SKM-1 treated with dmso at 0.1 percent for 144 hours (cell line): ENCODE measurements at regions not wholly inside any gene's neighbourhood (a gene's known extent, or its start where the extent isn't known, plus 50 kb on each side); places are given as distances from the start of the nearest gene placed in this dataset.
A peak's percentile ranks its signal among the peaks of the same experiment; 100 is the strongest.
"Not testable (repeated sequence)": the region's sequence is repeated elsewhere in the genome, so short reads cannot be mapped to it uniquely, and the experiment has no call there.

Experiments used
- DNase-seq: peaks from one replicate; lab custom pipeline; 2025; ENCODE audit not compliant: unreplicated experiment; lab: John Stamatoyannopoulos, UW

GRCh38 chrX:109874548-109874947, 128.4 kb upstream of the TMEM164 start:
- DNase-seq: no peak

DNA sequence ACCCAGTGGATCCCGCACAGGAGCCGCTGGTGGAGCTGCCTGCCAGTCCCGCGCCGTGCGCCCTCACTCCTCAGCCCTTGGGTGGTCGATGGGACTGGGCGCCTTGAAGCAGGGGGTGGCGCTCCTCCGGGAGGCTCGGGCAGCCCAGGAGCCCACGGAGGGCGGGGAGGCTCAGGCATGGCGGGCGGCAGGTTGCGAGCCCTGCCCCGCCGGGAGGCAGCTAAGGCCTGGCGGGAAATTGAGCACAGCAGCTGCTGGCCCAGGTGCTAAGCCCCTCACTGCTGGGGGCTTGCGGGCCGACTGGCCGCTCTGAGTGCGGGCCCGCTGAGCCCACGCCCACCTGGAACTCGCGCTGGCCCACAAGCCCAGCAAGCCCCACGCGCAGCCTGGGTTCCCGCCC, 127.1 kb upstream of the TMEM164 start:
- no peak for DNase-seq

DNA sequence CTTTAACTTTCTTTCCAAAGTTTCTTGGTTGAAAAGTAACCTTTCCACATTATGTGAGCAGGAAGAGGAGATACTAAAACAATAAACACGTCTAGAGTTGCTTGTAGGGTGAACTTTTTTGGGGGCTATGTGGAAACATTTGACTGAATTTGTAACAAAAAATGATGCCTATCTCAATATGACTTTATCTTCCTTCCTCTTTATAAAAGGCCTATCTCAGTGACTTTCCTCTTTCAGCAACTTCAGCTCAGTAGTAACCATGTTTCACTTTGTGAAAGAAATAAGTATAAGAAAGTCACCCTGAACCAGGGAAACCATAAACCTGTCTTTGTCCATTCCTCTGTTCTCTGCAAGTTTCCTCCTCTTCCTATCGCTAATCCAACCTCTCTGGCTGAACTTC, 124.7 kb upstream of the TMEM164 start:
- DNase-seq: no peak

GRCh38 chrX:109879991-109880390, 122.9 kb upstream of the TMEM164 start:
- no peak for DNase-seq

DNA sequence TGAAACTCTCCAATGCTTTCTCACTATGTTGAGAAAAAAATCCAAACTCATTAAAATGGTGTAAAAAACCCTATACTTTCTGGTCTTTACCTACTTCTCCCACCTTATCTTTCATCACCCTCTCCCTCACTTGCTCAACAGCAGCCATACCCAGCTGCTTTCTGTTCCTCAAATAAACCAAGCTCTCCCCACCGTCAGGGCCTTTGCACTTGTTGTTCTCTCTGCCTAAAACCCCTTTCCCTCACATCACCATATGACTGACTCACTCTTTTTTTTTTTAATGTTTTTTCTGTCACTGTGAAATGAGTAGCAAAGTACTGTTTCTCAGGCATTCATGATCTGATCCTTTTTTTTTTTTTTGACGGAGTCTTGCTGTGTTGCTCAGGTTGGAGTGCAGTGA, 122.3 kb upstream of the TMEM164 start:
- peak; percentile 57 for DNase-seq

- DNase-seq: no peak
These were observed 116.7 kb upstream of the TMEM164 start for GRCh38 chrX:109886122-109886761.

- DNase-seq: peak; percentile 88
These were observed 113.5 kb upstream of the TMEM164 start for GRCh38 chrX:109889289-109890006.

- no peak for DNase-seq
These were observed 112.6 kb upstream of the TMEM164 start for GRCh38 chrX:109890300-109890699.

DNA sequence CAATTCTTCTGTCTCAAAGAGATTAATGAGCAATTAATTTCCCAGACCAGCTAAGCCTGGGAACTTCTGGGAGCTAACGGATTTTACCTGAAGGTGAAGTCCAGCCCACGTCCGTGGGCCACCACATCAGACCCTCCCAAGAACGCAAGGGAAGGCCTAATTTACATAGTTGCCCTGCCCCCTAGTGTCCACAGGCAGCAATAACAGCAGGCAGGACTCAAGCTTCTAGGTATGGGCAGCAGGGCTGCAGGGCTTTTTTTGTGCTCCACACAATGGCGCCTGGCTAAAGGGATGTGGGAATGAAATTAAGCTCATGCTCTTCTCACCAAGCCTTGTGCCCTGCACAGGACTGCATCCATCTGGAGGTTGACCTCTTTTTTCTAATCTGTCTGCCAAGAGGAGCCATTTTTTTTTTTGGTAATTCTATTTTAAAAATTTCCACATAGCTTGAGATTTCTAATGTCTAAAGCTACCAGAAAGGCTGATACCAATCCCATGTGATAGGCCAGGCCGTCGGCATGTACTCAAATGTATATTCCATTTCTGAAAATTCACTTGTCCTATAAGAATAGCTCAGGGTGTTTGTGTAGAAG, 111.9 kb upstream of the TMEM164 start:
- DNase-seq: peak; percentile 37

- not testable (repeated sequence) for DNase-seq
These were observed 106.9 kb upstream of the TMEM164 start for GRCh38 chrX:109896024-109896423.

DNA sequence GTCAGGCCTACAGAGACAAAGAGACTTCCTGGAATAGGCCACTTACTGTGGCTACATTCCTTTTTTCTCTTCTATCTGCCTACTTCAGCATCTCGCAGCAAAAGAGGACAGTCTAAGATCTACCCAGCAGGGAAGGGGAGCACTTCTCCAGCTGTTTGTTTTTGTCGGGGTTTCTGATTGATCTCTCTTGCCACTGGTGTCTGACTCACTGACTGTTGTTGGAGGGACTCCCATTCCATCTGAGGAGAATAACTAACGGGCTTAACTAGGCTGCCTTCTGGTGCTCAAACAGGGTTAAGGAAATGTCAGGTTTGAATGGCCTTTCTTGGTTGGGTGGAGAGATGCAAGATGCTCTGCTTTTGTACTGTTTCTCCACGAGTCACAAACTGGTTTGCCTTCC, 100.2 kb upstream of the TMEM164 start:
- DNase-seq: no peak

DNA sequence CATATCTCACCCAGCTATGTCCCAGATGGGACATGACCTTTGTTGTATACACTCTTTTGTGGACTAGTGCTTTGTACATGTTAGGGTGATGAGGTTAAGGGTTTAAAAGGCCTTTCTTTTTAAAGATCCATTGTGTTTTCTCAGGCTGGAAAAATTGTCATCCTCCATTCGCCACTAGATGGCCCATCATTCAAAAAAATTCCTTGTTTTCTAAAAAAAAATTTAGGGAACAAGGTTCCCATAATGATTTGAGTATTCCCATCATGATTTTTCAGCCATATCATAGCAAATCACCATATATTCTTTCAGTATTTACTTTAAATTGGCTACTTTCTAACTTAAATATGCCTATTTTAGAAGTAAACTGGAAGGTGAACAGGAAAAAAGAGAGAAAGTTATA, 91.9 kb upstream of the TMEM164 start:
- no peak for DNase-seq

DNA sequence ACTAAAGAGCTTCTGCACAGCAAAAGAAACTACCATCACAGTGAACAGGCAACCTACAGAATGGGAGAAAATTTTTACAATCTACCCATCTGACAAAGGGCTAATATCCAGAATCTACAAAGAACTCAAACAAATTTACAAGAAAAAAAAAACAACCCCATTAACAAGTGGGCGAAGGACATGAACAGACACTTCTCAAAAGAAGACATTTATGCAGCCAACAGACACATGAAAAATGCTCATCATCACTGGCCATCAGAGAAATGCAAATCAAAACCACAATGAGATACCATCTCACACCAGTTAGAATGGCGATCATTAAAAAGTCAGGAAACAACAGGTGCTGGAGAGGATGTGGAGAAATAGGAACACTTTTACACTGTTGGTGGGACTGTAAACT, 89.9 kb upstream of the TMEM164 start:
- DNase-seq: not testable (repeated sequence)

DNA sequence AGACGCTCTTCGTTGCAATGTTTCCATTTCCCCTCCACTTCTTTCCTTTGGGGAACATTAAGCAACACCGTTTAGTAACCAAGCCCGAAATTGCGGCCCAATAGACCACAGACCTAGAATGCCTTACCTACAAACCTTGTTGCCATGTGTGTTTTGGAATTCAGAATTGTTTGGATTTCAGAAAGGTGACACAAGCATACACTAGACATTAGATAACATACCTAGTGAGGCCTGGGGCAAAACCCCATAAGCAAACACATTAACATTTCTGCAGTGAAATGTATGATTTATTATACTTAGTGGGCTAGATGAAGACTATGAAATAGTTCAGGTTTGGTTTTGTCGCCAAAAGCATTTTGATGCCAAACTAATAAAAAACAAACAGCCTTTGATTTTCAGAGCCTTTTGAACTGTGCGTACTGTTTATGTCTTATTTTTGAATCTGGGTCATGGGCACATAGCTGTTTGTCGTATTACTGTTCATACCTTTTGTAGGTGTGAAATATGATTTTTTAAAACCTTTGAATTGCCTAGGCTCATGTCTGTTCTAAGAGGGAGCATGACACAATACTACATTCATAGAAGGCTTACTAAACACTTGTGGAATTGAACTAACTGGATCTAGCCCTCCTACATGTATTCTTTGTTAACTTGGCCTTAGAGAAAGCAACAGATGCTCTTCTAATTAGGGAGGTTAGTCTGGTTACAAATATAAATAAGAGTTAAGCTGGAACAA, 88.6 kb upstream of the TMEM164 start:
- no peak for DNase-seq

DNA sequence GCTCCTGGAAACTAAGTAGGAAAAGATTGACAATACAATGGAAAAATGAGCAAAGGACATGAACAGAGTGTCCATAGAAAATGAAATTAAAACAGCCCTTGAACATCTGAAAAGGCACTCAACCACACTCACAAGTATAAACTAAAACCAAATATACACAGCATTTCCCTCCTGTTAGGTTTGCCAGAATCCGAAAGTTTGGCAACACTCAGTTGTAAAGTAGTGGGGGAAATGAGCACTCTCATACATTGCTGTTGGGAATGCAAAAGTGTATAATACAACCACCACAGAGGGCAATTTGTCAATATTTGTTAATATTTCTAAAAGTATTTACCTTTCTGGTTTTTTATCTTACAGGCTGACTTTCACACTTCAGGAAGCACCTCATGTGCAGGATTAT, 84.2 kb upstream of the TMEM164 start:
- no peak for DNase-seq

DNA sequence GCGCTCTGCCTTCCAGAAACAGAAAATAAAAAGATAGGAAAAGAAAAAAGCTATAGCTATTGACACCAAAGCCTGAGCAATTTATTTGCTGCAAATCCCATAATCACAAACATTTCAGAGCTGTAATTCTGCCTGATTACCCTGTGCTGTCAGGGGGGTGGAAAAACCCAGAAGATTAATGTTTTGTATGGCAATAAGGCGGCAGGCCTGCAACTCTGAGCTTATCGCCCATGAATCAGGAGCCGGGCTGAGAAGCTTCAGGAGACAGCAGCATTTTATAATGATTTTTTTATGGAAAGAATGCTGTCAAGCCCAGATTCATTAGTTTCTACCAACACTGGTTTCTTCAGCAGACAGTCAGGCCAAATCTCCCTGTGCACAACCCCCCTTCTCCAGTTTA, 82.6 kb upstream of the TMEM164 start:
- no peak for DNase-seq

DNA sequence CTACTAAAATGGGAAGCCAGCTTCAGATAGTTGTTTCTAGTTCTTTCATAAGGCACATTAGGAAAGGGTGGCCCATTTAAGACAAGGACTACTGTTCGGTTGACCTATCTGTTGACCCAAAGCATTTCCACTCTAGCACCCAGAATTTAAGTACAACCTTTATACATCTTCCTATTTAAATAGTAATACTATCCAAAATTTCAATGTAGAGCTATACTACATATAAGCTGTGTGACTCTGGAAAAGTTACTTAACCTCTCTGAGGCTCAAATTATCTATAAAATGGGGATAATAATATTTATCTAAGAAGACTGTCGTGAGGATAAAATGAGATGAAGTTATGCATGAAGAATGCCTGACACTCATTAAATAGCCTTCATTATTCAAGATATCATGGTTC, 82.0 kb upstream of the TMEM164 start:
- no peak for DNase-seq

DNA sequence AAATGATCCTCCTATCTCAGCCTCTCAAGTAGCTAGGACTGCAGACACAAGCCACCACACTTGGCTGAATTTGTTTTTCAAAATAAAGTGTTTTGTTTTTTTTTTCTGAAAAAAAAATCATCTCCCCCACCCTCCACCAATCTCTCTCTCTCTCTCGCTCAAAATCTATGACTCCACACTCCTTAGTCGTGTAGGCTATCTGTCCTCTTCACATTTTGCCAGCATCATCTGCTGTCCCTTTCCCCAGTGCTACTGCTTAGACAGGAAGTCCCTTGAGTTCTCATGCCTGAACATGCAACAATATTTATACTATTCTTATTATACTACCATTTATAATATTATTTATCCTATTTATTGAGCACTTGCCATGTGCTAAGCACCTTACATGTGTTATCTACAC, 80.7 kb upstream of the TMEM164 start:
- no peak for DNase-seq

DNA sequence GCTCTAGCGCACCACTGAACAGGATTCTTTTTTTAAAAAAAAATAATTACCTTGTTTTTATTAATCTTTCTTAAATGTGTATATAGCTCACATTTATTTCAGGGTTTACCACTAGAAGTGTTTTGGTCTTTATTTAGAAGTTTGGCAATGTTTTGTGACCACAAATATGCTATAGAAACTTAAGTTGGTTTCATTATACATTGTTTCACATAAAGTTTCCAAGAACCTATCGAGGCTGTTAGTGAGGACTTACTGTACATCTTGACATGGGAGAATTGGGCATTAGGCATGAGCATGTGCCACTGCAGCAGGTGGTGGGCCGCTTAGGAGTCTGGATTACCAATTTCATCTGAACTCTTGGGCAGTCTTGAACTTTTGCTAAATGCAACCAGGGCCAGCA, 77.9 kb upstream of the TMEM164 start:
- DNase-seq: not testable (repeated sequence)

DNA sequence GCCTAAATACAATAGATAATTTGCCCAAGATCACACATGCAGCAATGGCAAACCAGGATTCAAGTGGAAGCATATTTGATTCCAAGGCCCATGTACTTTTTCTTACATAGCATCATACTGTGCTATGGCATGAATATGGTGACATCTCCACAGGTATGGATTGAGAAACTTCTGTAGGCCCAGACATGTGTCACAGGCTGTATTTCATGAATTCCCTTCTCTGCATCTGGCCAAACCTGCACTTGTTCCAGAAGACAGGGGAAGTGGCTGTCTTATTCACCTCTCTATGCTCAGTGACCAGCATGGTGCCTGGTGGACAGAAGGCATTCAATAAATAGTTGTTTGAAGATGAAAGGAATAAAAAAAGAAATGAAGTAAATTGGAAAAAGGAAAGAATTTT, 77.3 kb upstream of the TMEM164 start:
- no peak for DNase-seq

DNA sequence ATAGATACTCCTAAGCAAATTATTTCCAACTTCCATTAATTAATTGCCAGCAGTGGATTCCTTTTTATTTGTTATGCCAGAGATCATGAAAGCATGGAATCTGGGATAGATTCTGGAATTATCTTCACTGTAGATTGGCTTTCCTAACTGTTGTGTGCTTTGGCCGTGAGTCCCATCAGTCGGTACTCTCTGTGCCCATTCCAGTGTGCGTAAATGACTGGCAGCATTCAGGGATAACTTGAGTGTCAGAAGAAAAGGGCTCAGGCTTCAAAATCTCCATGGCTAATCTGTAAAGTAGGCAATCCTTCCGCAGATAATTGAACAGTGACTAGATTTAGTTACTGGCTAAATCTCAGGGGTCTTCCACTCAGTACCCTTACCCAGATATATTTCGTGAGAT, 76.8 kb upstream of the TMEM164 start:
- DNase-seq: no peak
